SKM-1 (cell line): ENCODE measurements at regions not wholly inside any gene's neighbourhood (a gene's known extent, or its start where the extent isn't known, plus 50 kb on each side); places are given as distances from the start of the nearest gene placed in this dataset.
"Not testable (repeated sequence)": the region's sequence is repeated elsewhere in the genome, so short reads cannot be mapped to it uniquely, and the experiment has no call there.

Experiments used
- DNase-seq: peaks from one replicate; lab custom pipeline; 2025; ENCODE audit not compliant: unreplicated experiment; lab: John Stamatoyannopoulos, UW

DNA sequence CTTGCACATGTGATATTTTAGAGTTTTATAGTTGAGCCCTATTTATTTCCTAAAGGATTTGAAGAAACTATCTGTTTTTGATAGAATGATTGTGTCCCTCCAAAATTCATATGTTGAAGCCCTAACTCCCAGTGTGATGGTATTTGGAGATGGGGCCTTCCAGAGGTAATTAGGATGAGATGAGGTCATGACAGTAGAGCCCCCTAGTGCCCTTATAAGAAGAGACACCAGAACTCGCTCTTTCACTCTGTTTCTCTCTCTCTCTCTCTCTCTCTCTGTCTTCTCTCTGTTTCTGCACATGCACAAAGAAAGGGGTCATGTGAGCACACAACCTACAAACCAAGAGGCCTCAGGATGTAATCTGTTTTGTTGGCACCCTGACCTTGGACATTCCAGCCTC is 921.9 kb upstream of the DIAPH2 start:
- no peak for DNase-seq

DNA sequence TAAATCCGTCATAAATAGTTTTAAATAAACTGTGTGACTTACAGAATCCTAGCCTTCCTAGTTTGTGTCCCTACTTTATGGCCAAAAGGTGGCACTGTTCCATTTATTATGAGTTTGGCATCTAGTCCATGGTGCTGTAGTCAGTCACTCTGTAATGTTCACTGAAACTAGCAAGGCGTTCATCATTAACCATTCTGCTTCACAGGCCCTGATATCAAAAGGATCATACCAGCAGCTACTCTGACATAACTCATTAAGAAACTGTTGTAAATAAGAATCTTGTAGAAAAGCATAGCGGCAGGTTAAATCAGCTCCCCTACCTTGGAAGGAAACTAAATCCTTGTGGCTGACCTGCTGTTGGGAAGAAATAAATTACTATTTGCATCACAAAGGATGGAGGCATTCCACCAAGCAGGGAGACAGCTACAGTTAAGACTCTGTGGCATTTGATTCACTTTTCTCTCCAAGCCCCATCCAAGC is 919.6 kb upstream of the DIAPH2 start:
- no peak for DNase-seq

DNA sequence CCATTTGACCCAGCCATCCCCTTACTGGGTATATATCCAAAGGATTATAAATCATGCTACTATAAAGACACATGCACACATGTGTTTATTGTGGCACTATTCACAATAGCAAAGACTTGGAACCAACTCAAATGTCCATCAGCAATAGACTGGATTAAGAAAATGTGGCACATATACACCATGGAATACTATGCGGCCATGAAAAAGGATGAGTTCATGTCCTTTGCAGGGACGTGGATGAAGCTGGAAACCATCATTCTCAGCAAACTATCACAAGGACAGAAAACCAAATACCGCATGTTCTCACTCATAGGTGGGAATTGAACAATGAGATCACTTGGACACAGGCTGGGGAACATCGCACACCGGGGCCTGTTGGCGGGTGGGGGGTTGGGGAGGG is 913.4 kb upstream of the DIAPH2 start:
- DNase-seq, result not testable (repeated sequence)

DNA sequence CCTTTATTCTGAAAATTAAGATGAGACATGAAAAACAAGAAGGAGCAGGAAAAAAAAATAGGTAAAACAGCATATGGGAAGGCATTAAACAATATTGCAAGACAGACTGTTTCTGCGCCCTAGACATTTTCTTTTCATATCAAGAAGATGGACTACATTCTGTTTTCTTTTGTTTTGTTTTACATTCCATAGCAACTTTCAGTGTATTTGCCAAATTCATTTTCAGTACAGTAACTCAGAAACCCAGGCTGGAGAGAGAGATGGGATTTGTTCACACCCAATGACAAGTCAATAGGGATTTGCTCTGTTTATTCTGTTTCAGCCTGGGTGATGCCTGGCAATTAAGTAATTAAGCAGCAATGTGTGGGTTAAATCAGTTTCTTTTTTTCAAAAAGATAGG is 892.8 kb upstream of the DIAPH2 start:
- no peak for DNase-seq

DNA sequence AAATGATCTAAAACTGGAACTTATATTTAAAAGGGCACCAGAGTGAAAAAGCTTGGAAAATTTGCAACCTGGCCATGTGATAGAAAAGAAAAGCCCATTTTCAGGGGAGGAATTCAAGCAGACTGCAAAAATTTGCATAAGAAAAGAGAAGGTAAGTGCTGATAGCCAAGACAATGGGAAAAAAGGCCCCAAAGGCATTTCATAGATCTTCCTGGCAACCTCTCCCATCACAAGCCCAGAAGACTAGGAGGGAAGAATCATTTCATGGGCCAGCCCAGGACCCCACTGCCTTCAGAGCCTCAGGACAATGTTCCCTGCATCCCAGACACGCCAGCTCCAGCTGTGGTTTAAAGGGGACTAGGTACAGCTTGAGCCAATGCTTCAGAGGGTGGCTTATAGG is 887.3 kb upstream of the DIAPH2 start:
- DNase-seq, result no peak

DNA sequence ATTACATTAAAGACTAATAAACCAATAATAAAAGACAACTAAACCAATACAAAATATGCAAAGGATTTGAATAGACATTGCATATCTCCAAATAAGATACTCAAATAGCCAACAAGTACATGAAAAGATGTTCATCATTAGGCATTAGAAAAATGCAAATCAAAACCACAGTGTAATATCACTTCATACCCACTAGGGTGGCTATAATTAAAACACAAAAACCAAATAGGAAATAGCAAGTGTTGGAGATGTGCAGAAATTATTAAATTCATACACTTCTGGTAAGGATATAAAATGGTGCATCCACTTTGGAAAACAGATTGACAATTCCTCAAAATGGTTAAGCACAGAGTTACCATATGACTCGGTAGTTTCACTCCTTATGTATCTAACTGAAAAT is 860.8 kb upstream of the DIAPH2 start:
- DNase-seq, result no peak

DNA sequence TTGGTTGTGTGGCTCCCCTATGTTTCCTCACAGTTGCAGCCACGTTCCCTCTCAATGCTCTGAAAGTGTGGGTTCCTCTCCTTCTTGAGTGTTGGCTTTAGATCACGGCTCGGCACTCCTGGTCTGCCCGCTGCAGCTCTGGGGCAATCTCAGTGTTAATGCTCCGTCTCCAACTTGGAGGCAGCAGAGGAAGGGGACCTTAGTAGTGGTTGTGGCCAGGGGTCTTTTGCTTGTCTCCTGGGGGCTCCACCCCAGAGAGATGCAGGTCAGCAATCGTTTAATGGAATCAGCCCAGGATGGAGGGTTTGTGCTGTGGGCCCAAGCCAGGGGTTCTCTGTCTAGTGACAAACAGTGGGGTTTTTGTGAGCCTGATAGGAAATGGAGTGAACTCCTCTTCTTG is 849.4 kb upstream of the DIAPH2 start:
- DNase-seq, result no peak

DNA sequence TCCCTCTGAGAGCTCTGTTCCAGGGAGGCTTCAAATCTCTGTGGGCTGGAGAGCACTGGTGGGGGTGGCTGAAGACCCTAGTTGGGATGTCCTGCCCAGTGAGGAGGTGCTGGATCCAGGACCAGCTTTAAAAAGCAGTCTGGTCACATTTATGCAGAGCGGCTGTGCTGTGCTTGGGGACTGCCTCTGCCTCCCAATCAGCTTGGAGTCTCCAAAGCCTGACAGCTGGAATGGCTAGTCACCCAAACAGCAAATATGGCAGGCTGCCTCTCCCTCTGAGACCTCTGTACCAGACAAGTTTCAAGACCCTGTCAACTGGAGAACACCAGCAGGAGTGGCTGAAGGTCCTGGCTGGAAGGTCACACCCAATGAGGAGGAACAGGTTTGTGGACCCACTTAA is 848.1 kb upstream of the DIAPH2 start:
- no peak for DNase-seq

DNA sequence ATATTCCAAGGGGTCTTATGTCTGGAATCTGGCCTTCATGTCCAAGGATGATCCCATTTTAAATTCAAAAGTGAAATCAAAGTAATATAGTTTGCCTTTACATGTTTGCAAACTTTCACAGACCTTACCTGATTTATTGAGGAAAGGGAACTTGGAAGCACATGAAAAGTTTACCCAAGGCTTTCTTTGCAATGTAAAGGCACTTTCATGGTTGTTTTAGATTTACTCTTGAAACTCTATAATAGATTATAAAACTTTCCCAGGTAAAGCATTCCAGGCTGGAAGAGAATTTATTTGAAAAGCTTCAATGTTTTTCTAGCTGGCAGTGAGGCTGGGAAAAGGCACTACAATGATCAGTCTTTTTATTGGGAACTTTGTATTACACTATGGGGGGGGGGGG is 842.8 kb upstream of the DIAPH2 start:
- DNase-seq, result no peak

DNA sequence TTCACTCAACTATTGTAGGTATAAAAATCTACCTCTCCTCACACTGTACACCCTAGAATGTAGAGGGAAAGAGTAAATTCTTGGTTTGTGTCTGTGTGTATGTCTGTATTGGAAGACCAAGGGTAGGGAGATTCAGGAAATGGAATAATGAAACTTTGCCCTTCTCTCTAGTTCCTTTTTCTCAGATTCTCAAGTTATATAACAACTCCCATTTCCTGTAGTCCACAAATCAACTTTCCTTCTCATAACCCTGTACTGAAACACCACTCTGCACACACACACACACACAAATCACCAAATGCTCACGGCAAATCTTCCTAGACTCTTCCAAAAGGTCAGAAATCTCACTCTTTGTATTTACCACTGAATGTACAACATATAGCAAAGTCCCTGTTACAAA is 824.5 kb upstream of the DIAPH2 start:
- no peak for DNase-seq

DNA sequence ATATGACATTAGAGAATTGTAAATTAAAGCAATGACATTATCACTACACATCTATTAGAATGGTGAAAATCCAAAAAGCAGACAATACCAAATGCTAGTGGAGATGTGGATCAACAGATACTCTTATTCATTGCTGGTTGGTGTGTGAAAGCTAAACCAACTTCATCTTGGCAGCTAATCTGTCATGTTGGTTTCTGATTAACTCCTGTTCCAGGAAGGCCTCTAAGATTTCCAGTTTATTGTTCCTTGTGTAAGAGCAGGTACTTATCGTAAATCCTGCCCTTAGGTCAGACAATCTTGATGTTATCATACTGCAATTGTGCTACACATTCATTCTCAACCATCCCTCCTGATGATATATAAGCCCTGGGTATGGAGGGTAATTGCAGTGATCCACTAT is 809.0 kb upstream of the DIAPH2 start:
- DNase-seq, result no peak

DNA sequence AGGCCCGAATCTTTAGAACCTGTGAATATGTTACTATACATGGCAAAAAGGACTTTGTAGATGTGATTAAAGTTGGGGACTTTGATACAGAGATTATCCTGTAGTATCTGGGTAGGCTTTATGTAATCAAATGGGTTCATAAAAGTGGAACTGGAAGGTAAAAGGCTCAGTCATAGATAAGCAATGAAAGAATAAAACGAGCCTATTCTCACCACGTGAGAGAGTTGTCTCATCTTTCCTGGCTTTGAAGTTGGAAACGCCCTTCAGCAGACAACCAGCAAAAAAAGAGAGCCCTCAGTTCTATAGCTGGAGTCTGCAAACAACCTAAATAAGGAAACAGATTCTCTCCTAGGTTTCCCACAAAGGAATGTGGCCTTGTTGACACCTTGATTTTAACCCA is 805.8 kb upstream of the DIAPH2 start:
- no peak for DNase-seq

DNA sequence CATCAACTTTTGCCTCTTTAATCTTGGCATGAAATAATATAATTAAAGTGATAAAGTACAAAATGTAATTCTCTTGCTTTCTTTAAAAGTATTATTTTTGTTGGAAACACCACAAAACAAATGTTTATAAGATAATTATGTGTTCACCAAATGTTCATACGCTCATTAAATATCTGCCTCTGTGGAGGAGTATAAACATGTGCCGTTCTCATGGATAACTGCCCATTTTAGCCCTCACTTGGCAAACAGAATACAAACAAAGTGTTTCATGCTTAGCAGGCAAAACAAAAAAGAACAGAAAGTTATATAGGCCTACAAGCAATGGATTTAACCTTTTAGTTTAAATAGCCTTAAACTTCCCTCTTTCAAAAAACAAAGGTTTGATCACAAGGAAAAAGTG is 800.5 kb upstream of the DIAPH2 start:
- no peak for DNase-seq

DNA sequence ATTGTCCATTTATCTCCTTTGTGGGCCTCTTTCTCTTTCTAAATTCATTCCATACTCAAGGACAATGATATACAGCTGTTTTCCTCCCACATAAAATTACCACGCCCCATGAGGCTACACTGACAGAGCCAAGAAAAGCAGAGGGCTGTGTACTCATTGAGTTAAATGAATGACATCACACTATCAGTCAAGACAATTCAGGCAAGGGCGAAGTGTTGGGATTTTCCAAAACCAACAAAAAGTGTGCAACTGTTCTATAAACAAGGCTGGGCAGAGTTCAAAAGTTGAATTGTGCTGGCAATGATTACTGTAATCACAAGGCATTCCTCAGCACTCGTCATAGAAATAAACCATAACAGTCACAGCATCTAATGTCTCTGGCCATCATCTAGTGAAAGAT is 799.6 kb upstream of the DIAPH2 start:
- no peak for DNase-seq

DNA sequence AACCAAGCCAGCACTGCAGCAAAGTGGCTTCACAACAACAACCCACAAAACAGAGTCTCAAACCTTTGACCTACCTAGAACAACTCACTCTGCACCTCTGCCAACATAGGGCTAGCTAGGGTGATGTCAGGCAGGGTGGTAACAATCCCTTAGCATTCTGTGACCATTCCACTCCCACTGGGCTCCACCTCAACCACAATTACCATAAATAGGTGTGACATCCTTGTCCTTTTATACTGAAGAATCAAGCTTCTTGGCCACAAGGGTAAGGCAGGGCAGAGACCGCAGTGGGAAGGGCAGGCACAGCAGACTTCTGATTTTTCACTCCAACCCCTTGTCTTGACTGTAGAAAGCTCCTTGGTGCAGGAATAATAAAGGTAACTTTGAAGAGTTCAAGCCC is 795.4 kb upstream of the DIAPH2 start:
- DNase-seq, result no peak

DNA sequence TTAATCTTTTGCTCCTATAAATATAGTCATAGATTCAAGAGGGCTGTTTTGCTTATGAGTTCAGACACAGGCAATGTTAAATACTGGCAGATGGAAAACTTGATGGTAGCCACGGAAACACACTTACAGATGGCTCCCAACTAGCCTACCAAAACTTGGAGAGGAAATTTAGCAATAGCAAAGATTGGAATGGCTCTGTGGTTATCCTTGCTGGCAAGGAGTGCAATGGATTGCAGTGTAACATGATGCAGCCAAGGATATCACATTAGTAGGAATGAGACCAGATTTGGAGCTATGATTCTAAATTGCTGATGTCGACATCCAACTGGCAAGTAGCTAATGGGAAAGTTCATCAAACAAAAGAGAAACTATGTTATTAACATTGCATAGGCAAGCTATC is 791.0 kb upstream of the DIAPH2 start:
- no peak for DNase-seq

DNA sequence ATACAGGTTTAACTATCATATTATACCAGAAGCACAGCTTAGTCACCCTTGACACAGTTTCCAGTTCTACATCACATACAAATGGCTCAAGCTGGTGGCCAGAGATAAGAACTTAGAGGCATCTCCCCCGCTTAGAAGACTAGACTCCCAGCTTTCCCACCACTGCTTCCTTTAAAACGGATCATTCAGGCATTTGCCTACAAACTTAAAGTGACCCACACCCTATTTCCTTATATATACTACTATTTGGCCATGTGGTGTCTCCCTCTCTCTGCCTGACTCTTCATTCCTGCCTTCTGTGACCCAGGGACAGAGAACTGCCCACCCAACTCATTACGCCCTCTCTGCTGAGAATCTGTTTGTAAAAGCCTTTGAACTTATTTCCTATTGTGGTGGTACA is 781.2 kb upstream of the DIAPH2 start:
- DNase-seq, result no peak

DNA sequence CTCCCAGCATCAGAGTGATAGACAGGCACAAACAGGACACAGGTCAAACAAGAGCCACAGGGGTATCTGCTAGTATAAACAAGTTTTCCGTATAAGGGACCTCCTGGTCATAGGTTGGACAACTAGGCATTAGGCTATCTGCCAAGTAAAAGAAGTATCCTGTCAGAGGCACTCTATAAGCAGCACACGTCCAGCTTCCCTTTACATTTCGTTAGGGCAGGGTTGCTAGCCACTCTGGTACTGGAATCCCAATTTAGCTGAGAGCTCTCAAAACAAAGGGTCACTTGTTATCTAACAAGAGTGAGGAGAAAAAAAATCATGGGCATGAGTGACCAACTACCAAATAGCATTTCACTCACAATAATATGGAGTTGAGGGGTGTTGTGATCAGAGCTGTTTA is 780.7 kb upstream of the DIAPH2 start:
- DNase-seq, result no peak

DNA sequence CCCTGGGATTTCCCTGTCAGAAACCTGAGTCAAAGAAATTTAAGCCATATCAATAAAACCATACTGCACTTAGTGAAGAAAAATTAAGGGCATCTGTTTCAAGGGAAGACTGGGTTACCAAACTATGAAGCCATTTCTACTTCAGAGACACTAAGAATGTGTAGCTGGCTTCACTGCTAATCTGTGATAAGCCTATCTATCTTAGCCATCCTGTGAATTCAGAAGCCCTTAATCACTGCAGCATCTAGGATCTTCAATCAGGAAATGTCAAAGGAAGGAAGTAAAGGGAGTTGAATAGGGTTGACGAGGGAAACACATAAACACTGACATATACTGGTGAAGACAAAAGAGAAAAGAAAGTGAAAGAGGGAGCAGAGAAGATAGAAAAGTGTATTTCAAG is 777.6 kb upstream of the DIAPH2 start:
- no peak for DNase-seq

DNA sequence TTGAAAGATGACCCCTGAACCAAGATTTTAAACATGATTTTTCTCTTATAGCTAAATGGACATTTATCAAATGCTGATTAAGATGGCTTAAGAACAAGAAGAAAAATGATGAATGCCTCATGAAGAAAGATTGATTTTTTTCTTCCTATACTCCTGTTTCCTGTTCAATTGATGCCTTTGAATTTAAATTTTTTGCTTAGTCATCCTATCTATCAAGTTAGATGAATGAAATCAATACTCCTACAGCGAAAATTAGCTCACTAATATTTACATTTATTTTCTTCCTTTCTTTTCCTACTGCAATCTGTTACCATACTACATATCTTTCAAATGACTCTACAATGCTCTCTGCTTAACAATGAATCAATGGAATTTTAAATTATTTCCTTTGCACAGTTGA is 773.6 kb upstream of the DIAPH2 start:
- DNase-seq, result no peak

DNA sequence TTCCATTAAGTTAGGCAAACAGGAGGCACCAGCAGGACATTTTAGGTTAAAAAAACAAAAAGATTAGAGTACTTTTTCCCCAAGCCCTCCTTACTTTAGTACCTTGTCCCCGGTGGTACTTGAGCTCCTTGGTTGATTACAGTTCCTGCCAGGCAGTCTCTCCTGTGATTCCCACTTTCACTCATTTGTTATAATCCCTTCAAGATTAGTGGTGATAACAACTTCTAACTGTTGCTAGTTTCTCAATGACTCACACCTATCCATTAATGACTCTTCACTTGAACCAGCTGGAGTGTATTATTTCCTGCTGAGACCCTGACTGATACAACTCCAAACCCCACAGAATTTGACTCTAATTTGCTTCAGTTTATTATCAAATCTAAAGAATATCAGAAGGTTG is 765.0 kb upstream of the DIAPH2 start:
- no peak for DNase-seq

DNA sequence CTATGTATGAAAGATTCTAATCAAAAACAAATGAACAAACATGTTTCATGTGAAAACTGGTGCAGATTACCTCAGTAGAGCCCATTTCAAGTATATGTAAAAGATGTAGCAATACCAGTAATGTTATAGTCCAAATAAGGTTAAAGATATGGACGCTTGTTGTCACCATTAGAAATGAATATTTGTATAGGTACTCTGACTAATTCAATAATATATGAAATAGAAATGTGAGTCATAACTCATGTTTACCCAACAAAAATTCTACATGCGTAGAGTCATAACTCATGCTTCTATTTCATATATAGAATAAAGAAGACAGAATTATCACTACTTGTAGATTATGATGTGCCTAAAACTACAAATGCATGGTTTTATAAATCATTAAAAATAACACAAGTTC is 739.1 kb upstream of the DIAPH2 start:
- no peak for DNase-seq

DNA sequence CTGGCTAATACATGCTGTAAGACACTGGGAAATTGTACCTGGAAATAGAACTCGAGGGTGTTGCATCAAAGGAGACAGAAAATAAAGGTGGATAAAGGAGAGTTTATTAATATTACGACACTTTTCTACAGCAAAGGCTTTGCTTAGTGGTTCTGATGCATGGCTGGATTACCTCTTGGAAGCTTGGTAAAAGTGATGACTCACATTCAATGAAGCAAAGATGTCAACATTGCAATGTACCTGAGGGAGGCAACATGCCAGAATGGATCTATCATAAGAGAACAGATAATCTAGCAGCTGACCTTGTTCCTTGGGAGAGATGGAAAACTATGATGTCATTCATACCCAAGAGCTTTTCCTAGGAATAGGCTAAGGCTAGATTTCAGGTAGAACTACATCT is 735.1 kb upstream of the DIAPH2 start:
- DNase-seq, result no peak

DNA sequence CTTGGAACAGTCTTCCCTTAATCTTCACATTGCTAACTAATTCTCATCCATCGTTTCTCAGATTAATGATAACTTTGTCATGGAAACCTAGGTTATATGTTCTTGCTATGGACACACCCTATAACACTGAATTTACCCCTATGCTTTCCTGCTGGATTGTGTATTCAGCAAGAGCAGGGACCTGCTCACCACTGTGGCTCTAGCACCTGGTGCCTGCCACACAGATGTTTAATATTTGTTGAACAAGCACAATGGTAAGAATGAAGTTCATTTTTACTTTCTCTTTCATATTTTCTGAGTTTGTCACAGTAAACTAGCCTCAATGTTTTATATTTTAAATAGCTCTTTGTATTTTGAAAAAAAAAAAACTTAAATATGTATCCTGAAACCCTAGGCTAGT is 734.0 kb upstream of the DIAPH2 start:
- no peak for DNase-seq
